SH-SY5Y (cell line): ENCODE measurements at regions not wholly inside any gene's neighbourhood (a gene's known extent, or its start where the extent isn't known, plus 50 kb on each side); places are given as distances from the start of the nearest gene placed in this dataset.

Source experiments
- GATA2 ChIP-seq: IDR thresholded peaks from 2 replicates; pipeline ENCODE4 v1.6.1; 2011; ENCODE audit warnings: mild to moderate bottlenecking, low read depth, low read length
- GATA3 ChIP-seq: IDR thresholded peaks from 2 replicates; pipeline ENCODE4 v1.6.1; 2011; ENCODE audit warnings: low read depth, mild to moderate bottlenecking, low read length, moderate library complexity

GRCh38 chr2:206873423-206873822 lies 65.9 kb upstream of the CPO start:
- peak; percentile 95 for TF ChIP-seq GATA2
- peak; percentile 95 for TF ChIP-seq GATA3

GRCh38 chr2:206875701-206876100 lies 63.6 kb upstream of the CPO start:
- no peak for TF ChIP-seq GATA2
- no peak for TF ChIP-seq GATA3

GRCh38 chr2:206876216-206876860 lies 63.0 kb upstream of the CPO start:
- no peak for TF ChIP-seq GATA3
- no peak for TF ChIP-seq GATA2

- no peak for TF ChIP-seq GATA2
- no peak for TF ChIP-seq GATA3
Observed at GRCh38 chr2:206881708-206882410, 57.5 kb upstream of the CPO start.

- TF ChIP-seq GATA3 (no peak), GATA2 (no peak)
Observed at GRCh38 chr2:206886696-206887095, 52.6 kb upstream of the CPO start.

GRCh38 chr2:206887745-206888144 lies 51.6 kb upstream of the CPO start:
- TF ChIP-seq GATA2 (no peak), GATA3 (no peak)
